Stimulated activated CD8-positive, alpha-beta memory T cell treated with anti-CD3 and anti-CD28 coated beads, Interleukin-12 subunit alpha, Interleukin-12 subunit beta, amount 100 ng/mL, for 1 hour (primary cell): ENCODE measurements at regions not wholly inside any gene's neighbourhood (a gene's known extent, or its start where the extent isn't known, plus 50 kb on each side); places are given as distances from the start of the nearest gene placed in this dataset.
"Not testable (repeated sequence)": the region's sequence is repeated elsewhere in the genome, so short reads cannot be mapped to it uniquely, and the experiment has no call there.

Experiments
- DNase-seq: peaks from one replicate; pipeline ENCODE4 v3.0.0-alpha.2; 2020; ENCODE audit warnings: low read depth

DNA sequence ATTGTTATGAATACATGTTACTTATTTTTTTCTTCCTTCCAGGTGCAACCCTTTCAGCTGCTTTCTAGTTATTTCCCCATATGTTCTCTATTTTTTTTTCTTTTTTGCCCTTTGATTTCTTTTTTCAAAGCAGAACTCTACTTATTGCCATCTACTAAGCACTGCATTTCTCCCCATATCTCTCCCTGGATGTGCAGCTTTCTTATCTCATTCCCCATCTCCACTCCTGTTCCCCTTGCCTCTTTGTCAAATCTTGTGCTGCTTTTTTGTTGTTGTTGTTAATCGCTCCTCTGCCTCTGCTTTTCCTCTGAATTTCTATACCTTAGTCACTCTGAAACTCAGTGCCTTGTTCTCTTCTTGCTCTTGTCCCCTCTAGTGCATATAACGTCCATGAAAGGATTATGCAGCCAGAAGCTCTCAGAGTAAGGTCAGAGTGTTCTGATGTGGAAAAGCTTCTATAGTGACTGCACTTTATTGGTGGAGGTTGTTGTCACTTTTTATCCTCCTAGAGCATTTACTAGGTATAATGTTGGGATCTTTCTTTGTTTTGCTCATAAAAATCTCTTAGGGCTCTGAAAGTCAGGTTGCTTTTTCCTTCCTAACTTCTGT lies 51.1 kb upstream of the JADE1 start:
- no peak for DNase-seq

DNA sequence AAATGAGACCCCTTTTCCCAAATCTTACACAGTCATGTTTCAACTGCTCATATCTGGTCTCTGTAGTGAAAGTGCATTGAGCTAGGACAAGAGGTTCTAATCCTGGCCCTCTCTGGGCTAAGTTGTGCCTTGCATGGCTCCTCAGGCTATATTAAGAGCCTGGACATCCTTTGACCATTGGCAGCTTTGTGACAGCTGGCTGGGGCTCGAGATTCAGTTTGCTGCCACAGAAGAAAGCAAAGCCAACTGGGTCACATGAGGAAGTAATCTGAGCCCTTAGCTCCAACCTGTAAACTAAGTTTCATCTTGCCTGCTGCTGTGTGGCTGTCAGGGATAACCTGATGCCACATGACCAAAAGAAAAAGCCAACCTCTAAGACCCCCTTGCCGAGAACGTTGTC lies 51.8 kb upstream of the JADE1 start:
- DNase-seq = no peak

DNA sequence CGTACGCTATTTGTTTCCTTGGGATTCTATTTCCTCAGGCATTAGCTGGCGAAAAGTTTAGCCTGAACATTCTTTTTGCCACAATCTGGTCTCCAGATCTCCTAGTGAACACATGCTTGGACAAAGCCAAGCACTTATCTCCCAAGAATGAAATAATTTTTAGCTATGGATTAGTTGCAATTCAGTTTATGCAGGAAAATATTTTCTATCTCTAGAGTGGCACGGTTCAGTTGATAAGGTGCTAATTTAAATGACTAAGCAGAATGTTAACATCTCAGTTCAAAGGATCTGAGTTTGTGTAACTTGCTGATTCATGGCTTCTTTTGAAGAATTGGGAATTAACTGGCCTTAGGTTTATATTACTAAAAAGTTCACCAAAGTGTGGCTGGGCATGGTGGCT lies 58.1 kb upstream of the JADE1 start:
- no peak for DNase-seq

DNA sequence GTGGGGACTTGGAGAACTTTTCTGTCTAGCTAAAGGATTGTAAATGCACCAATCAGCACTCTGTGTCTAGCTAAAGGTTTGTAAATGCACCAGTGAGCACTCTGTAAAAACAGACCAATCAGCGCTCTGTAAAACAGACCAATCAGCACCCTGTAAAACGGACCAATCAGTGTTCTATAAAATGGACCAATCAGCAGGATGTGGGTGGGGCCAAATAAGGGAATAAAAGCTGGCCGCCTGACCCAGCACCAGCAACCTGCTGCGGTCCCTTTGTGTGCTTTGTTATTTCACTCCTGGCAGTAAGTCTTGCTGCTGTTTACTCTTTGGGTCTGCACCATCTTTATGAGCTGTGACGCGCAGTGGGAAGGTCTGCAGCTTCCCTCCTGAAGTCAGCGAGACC lies 67.8 kb upstream of the JADE1 start:
- DNase-seq = not testable (repeated sequence)

DNA sequence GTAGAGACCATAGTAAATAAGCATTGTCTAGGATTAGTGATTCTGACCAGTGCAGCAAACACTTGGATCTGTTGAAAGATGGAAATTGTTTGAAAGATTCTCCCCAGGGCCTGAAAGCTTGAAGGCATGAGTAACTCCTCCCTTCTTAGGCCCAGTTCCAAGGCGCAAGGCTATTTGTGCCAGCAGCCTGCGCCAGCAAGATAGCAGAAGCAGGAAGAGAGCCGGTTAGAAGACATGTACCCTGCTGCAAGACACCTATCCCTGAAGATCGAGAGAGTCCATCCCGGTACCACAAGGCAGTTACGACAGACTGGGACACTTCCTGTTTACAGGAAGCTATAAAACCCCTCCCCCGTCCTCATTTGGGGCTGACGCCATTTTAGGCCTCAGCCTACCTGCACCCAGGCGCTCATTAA lies 72.4 kb upstream of the JADE1 start:
- DNase-seq = no peak

DNA sequence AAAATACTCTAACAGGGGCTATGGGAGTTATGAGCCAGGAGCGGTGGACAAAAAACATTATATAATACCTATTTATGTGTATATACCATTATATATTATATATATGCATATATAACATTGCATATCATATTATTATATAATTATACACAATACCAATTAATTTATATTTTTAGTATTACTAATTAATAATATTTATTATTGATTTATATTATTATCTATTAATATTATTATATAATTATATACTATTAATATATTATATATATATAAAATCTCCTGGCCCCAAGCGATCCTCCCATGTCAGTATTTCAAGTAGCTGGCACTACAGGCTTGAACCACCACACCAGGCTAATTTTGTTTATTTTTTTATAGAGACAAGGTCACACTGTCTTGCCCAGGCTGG lies 73.8 kb upstream of the JADE1 start:
- DNase-seq = no peak

DNA sequence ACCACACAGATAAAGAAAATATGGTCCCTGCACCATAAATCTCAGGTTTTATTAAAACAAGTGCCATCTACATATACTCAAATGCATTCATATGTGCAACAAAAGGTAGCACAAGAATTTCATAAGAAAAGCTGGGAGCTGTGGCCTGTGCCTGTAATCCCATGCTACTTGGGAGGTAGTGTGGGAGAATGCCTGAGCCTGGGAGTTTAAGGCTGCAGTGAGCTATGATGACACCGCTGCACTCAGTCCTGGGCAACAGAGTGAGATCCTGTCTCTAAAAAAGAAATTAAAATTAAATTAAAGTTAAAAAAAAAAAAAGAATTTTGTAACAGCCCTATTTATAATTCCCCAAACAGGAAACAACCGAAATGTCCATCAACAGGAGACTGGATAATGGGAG lies 81.3 kb upstream of the JADE1 start:
- no peak for DNase-seq

DNA sequence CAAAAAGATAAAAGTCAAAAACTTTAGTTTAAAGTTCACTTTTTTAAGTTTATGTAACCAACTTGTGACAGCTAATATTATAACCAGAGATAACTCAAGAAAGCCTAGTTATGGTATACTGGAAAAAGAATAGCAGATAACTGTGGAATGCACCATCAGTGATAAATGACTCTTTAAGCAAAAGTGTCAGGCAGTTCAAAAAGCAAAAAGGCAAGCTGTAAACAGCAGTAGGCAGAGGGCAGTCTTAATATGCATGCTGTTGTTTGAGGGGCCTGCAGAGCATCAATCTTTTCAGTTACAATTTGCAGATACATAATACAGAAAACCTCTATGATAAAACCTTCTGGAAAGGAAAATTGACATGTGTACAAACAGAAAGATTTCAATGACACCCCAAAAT lies 81.8 kb upstream of the JADE1 start:
- DNase-seq = no peak

DNA sequence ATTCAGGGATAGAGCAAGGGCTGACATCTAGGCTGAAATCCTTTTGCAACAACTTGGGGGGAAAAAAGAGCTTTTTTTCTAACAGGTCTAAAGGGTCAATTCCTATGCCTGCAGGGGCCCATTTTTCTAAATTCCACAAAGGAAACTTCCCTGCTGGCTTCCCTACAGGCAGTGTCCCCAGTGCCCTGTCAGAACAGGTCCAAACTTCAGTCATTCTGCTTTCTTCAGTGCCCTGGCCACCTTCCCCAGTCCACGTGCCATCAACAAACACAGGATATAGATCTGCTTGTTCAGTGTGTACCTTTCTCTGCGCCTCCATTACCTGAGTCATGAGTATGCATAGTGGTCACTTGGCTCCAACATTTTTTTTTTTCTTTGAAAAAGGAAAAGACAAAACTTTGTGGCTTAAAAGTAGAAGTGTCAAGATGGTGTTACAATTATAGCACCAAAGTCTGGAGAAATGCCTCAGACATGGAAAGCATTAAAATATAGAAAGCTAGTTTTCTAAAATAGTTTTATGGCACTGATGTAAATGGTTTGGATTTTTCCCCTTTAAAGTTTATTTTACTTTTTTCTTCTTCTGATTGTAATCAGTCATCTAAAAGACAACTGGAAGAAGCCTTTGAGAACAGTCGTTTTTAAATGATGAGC lies 84.0 kb upstream of the JADE1 start:
- no peak for DNase-seq

DNA sequence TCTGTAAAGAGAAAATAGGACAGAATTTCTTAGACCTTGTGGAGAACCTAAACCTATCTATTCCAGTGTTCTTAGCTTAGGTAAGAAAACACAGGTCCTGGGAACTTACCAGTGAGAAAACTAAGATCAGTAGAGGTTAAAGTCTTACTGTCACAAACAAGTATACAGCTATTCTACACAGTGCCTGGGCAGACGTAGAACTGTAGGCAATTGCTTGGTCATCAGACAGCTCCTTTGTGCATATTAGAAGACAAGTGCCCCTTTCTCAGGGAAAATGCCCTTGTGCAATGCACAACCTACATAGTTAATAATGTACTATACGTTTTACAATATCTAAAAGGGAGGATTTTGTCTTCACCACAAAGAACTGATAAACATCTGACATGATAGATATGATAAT lies 86.6 kb upstream of the JADE1 start:
- DNase-seq = no peak

DNA sequence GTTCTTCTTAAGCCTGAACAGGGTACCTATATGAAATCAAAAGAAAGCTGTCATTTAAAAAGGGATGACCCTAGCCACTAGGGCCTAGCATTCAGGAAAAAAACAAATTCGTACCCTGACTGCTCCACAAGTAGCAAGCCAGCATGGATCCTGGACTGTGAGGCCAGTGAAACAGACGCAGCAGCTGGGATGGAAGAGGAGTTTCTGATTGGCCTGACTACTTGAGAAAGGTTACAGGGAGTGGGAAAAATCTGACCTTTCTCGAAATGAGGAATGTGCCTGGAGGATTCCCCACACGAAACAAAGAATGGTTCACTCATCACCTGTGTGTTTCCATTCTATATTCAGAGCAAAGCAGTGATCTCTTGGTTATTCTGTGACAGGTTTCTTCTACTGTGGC lies 87.6 kb upstream of the JADE1 start:
- no peak for DNase-seq

DNA sequence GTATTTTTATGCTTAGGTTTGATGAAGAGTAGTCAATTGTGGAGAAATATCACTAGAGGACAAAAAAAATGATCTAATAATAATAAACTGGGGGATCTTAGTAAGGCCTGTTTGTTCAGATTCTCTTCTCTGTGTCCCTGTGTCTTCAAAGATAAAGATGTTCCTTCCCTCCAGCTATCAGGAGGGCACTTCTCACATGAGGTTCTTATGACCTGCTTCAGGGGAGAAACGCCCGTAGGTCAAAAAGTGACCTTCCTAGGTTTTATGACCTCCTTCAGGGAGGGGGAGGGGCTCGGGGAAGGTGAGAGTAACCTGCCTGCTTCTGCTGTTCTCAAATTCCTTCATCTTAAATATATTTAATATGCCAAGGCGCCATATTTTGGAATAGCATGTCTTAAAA lies 89.2 kb upstream of the JADE1 start:
- DNase-seq = no peak

DNA sequence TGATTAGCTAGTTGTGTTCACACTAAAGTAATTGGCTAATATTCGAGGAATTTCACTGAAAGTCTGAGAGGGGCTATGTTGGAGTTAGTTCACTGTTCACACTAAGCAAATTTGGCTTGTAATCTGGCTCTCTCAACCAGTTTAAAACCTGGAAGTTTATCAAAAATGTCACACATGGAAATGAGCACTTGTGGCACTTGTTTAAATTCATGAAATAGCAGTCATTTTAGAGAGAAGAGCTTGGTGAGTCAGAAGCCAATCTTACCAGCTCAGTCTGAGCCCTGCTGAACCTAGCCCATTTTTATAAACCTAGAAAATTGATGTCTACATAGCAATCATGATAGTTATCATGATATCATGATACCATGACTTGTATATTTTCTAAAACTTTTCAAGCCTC lies 90.7 kb upstream of the JADE1 start:
- DNase-seq = no peak

DNA sequence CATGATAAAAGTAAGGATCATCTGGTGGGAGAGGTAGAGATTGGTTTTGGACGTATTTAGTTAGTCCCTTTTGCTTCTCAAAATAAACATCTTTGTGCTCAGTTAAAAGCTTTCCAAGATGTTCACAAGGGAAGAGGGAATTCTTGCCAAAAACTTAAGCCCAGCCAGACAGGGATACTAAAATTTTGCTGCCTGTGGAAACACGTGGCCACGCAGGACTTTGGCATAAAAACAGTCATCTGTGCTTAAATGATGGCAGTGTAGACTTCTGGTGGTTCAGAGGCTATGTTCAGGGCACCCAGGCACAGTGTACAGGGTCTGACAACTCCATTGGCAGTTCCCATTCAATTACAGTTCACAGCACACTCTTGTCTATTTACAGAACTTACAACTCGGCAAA lies 93.2 kb upstream of the JADE1 start:
- DNase-seq = no peak

DNA sequence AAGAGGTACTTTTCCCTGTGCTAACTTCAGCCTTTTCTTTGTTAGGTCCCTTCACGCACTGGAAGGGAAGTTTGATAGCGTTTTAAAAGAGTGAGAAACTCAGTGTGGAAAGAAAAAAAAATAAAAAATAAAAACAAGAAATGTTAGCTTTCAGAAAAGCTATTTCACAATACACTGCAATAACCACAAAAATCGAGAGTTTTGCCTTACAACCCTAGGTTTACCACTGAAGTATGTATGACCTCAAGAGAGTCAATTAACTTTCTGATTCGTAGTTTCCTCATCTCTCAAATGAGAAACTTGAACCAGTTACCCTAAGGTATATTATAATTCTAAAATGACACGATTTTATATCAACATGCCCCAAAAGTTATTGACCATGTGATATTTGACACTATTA lies 93.9 kb upstream of the JADE1 start:
- DNase-seq = no peak

DNA sequence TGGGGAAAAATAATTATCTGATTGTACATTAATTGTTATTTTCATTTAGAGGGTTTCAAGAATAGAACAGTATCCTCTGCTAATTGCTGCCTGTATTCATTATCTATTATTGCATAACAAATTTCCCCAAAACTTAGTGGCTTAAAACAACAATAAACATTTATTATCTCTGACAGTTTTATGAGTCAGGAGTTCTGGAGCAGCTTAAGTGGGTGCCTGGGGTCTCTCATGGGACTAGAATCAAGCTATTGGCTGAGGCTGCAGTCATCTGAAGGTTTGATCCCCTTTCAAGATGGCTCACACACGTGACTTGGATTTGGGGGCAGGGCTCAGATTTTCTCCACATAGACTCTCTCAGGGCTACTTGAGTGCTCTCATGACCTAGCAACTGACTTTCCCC lies 98.1 kb upstream of the JADE1 start:
- DNase-seq = no peak

DNA sequence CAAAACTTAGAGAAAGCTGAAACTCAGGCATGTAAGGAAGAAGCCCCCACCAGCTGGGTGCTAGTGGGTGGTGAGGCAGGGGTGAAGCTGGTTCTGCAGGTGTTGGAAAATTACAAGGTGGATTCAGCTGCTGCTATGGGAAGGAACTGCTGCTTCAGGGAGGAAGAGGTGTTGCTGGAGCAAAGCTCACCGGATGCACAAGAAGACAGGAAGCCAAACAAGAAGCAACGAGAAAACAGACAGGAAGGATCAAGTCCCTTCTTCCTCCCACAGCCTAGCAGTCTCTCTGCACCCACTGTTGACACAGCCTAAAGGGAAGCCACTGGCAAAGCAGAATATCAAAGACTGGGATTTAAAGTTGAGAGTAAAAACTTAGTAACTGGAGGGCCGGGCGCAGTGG lies 100.2 kb upstream of the JADE1 start:
- no peak for DNase-seq

DNA sequence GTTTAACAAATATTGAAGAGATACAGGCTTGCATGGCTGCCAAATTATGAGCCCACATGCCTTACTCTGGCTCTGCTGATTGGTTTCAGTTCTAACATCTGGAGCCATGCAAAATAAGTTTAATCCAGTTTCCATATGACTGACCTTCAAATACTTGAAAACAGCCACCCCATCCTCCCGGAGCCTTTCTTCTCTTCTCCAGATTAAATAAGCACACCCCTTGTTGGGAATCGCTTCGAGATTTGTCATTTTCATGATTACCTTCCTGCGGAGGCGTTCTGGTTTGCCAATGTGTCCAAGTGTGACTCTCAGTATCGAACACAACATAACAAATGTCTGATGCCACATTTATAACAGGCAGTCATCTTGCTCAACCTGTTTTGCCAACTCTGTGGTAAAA lies 101.6 kb upstream of the JADE1 start:
- DNase-seq = no peak

DNA sequence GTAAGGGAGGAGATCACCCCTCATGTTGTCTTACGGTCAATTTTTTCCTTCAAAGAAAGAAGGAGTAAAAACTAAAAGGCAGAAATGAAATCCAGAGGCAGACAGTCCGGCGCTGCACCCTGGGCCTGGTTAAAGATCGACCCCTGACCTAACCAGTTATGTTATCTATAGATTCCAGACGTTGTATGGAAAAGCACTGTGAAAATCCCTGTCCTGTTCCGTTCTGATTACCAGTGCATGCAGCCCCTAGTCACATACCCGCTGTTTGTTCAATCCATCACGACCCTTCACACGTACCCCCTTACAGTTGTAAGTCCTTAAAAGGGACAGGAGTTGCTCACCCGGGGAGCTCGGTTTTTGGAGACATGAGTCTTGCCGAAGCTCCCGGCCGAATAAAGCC lies 105.6 kb upstream of the JADE1 start:
- DNase-seq = no peak

DNA sequence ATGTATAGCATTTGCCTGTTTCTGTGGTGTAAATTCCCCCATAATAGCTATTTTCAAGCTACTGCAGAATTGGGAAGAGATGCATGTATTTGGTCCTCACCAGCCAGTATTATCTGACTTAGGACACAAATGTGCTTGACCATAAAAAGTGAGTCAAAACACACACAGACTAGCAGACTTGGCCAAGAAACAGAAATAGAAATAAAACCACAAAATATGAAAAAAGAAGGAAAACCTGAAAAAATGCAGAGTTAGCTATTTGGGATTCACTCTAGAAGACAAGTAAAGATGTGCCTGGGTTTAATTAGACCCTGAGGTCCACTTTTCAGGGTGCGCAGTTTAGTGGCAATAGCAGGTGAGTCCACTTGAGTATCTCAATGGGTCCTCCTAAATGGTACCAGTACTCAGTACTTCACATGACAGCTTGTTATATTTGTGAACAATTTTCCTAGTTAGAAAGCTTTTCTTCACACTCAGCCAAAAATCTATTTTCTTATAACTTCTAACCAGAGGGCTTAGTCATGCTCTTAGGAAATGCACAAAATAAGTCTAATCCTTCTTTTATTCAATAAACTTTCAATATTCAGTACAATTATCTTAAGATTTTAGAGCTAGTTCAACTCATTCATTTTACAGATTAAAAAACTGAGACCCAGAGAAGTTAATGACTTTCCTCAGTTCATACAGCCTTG lies 108.7 kb upstream of the JADE1 start:
- DNase-seq = no peak

DNA sequence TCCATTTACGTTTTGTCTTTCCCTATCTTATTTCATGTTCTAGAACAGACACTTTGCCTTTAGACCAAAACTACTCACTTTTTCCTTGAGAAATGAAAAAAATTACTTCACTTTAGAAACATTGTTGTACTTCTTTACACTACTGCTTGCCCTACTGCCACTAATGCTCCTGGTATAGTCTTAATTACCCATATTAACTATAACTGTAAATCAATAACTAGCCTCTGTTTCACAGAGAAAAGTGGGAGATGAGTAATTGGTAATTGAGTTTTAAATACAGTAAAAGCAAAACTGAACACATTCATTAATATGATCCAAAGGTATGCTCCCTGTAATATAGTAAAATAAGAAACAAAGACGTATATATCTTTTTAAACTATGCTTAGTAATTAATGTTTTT lies 111.1 kb upstream of the JADE1 start:
- DNase-seq = no peak

DNA sequence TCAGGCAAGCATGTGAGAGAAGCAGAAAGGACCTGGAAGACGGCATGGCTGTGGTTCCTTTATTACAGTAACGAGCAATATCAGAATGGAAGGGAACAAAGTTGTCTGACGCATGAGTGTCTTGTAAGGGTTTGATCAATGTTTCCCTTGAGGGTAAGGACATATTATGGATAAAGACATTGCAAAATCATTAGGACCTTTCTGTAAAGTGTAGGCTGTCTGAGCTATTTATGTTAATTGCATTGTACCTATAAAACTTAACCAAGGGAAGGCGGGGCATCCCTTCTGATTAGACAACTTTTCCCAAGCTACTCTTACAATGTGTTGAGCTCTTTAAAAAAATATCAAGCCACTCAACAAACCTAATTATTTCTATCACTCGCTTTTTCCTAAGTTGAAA lies 112.2 kb upstream of the JADE1 start:
- DNase-seq = no peak

DNA sequence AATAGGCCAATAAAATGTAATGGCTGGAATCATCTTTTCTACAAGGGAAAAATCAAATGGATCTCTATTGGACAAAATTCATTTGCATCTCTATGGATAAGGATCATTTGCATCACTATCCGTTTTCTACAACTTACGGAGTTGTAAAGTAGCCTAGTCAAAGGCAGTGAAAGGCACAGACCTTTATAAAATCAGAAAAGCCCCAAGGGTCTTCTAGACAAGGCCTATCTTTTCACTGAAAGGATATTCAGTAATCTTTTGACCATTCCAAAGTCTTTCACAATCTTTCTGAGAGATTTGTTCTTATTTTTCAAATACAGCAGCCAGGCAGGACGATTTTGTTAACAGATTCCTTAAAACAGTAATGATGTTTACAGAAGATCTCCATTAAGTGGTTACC lies 119.5 kb upstream of the JADE1 start:
- no peak for DNase-seq

DNA sequence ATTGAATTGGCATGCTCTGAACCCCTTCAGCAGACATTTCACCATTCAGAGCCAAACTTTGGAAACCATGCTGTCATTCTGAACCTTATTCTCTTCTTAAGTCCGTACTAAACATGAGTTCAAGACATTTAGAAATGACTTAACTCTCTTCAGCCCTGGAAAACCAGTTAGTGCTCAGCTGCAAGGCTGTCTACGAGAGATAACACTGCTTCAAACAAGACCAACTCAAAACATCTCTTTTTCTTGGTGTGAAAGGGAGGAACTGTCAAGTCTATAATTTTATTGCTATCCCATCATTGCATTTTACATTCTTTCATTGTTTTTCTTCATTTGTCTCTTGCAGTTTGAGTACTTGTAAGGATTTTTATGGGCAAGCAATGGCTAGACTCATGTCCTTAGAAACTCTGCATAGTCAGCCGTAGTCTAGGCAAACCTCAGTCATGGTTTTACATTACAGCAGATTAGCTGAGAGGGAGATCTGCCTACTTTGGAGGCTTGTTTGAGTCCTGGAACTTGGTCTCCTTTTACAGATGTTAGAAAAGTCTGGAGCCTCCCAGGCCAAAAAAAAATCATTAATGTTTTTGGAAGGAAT lies 120.6 kb upstream of the JADE1 start:
- DNase-seq = no peak
